ENCODE measurements at regions not wholly inside any gene's neighbourhood (a gene's known extent, or its start where the extent isn't known, plus 50 kb on each side); places are given as distances from the start of the nearest gene placed in this dataset.
"Not testable (repeated sequence)": the region's sequence is repeated elsewhere in the genome, so short reads cannot be mapped to it uniquely, and the experiment has no call there.

DNA sequence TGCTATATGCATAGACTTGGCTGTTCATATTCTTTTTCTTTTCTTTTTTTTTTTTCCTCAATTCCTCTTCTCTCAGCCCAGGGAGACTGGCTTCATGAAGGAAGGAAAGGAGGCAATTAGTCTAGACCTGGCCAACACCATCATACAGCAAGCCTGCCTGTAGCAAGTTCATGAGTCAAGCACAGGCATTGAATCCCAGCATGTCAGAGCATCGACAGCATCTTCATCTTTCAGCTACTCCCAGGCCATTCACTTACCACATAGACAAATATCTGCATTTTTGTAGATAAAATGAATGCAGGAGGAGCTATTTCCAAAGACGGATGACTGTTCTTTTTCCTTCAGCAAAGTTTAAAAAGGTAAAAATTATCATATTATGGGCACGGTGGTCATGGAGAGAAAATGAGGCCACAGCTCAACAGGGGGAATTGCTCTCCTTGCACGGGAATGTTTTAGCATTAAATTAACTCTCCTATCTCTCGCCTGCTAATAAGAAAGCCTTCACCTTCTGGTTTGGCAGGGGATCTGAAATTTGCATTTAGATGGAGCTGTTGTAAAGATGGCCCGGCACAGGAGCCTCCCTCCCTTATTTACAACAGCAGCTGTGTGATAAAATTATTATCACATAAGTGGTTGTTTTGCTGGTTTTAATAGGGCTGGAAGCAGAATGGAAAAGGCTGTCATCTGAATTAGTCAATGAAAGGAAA is 626.5 kb upstream of the AUTS2 start:
- DNase-seq: no peak

DNA sequence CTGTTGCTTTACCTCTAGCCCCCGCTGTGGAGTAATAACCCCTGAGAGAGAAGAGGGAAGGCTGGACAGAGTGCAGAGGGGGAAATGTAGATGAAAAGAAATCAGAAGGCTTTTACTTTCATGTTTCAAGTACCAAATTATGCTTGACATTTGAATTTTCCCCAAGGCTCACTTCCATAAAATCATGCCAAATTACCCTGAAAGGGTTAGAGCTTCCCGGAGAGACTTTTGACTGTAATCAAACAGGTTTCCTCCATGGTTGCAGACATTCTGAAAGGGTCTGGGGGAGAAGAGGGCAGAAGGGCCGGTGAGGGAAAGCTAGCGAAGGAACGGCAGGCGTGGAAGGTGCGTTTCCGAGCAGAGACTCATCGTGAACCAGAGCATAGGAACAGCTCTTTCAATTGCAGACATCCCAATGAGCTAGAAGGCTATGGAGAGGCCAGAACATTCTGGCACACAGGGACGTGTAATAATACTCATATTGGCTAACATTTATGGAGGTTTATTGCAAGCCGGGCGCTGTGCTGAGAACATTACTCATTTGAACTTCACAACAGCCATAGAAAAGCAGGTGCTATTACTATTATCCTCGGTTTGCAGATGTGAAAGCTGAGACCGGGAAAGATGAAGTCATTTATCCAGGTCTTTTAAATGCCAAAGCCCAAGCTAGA is 620.8 kb upstream of the AUTS2 start:
- DNase-seq: peak; percentile 70

DNA sequence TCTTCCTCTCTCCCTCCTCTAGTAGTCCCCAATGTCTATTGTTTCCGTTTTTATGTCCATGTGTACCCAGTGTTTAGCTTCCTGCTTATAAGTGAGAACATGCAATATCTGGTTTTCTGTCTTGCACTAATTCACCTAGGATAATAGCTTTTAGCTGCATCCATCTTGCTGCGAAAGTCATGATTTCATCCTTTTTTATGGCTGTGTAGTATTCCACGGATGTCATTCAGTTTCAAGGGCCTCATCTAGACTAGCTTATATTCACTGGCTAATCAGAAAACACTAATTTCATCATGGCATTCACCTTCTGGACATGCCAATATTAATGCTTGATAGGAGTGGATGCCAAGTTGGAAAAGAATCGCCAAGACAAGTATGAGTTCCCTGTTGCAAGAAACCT is 619.6 kb upstream of the AUTS2 start:
- no peak for DNase-seq

DNA sequence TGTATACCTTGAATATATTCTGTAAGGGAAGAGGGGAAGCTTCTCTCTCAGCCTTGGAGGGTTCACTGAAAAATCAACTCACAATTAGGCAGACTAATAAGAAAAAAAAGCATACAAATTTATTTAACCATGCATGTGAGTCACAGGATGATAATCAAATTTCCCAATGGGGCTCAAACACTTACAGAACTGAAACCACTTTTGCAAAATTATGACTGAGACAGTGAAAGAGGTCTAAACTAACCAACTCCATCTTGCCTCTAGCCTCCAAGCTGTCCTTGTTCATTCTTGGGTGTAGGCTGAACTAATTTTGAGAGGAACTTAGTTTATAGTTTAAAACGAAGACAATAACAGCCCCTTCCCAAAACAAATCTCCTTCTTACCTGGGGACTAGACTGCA is 618.3 kb upstream of the AUTS2 start:
- DNase-seq: no peak

DNA sequence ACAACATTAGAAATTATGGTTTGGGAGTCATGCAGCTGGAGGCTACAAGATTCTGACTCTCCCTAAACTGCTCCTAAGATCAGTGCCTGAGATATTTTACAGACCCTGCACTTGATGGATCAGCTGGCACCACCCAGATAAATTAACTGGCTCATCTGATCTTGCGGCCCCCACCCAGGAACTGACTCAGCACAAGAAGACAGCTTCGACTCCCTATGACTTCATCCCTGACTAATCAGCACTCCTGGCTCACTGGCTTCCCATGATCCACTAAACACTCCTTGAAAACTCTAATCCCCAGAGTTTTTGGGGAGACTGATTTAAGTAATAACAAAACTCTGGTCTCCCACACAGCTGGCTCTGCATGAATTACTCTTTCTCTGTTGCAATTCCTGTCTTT is 617.8 kb upstream of the AUTS2 start:
- DNase-seq: not testable (repeated sequence)

DNA sequence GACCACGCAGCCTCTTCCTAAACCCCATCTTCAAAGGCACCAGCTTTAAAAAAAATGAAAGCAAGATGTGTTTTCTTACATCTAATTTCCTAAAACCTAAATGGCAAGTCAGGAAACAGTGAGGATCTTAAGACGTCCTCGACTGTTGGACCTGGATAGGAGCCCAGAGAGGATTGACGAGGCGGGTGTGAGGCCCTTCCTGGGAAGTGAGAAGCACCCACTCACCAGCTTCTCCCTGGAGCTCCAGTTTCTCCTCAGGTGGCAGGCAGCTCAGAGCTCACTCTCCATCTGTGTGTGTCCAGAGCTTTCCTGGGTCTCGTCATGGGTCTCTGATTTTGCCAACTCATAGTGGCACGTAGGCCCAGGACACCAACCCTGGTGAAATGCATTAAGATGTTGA is 614.0 kb upstream of the AUTS2 start:
- DNase-seq: no peak

DNA sequence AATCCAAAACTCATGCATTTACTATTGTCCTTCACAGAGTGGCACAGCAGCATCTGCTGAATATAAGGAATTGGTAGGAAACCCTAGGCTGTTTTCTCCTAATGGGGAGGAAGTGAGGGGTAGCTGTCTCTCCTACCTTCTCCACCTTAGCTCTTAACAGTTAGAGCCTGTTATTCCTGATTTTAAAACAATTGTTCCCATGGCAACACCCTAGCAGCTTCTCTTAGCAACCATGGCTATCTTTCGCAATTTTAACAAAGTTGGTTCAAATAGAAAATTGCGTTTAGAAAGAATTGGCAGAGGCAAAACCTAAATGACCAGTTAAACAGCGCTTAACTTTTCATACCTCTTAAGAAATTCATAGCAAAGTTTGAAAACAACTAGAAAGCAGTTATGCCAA is 603.4 kb upstream of the AUTS2 start:
- DNase-seq: no peak

DNA sequence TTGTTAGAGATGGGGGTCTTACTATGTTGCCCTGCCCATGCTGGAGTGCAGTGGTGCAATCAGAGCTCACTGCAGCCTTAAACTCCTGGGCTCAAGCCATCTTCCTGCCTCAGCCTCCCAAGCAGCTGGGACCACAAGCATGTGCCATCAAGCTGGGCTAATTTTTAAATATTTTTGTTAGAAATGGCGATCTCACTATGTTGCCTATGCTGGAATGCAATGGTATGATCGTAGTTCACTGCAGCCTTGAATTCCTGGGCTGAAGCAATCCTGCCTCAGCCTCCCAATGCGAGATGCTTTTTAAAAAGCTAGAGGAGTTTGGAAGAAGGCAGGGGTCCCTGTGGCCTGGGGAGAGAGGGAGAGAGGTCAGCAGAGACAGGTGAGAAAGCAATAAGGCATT is 600.1 kb upstream of the AUTS2 start:
- no peak for DNase-seq

DNA sequence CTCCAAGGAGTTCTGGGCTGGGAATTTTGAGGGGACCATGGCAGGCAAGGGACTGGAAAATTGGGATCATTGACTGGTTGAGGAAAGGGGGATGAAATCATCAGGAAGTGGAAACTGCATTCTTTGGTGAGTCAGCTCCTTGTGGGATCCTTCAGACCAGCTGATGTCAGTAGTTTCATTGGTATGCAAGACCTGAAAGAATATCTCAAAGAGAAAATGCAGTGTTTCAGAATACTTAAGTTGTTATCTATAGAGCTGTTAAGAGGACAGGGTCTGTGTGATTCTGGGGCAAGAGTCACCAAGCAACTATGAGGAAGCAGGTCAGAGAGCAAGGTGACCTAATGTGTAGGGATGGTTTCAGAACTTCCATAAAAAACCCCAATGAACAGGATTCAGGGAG is 595.9 kb upstream of the AUTS2 start:
- DNase-seq: no peak

DNA sequence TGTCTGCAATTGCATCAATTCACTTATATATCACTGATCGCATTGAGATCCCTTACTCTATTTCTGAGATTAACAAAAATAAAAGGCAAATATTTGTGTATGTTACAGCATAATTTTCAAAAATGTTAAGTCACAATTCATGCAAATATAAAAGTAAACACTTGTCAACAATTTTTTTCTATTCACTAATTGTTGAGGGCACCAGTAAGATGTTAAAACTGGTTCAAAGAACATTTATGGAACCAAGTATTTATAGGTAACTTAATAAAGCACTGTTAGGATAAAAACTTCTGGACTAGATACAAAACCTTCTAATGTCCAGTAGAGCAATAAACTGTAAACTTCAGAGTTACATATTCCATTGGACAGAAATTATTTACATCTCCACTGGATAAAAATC is 586.1 kb upstream of the AUTS2 start:
- DNase-seq: no peak

DNA sequence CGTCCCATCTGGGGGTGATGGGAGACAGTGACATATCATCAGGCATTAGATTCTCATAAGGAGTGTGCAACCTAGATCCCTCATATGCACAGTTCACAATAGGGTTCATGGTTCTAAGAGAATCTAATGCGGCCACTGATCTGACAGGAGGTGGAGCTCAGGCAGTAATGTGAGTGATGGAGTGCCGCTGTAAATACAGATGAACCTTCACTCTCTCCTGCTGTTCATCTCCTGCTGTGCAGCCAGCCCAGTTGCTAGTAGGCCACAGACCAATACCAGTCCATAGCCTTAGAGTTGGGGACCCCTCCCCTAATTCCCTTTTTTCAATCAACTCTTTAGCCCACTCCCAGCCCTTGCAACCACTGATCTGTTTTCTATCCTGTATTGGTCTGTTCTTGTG is 581.1 kb upstream of the AUTS2 start:
- DNase-seq: no peak

DNA sequence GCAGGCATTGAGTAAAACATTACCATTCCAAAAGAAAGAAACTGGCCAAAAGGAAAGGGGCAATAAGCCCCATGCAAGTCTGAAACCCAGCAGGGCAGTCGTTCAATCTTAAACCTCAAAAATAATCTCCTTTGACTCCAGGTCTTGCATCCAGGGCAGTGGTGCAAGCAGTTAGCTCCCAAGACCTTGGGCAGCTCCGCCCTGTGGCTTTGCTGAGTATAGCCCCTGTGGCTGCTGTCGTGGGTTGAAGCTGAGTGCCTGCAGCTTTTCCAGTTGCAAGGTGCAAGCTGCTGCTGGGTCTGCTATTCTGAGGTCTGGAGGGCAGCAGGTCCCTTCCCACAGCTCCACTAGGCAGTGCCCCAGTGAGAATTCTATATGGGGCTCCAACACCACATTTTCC is 580.1 kb upstream of the AUTS2 start:
- no peak for DNase-seq

DNA sequence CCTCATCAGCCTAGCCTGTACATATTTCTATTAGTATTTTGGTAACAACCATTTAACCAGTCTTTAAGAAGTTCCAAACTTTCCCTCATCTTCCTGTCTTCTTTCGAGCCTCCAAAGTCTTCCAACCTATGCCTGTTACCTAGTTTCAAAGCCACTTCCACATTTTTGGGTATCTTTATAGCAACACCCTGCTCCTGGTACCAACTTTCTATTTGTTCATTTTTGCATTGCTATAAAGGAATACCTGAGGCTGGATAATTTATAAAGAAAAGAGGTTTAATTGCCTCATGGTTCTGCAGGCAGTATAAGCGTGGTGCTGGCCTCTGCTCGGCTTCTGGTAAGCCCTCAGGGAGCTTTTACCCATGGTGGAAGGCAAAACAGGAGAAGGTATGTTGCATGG is 578.8 kb upstream of the AUTS2 start:
- DNase-seq: no peak

DNA sequence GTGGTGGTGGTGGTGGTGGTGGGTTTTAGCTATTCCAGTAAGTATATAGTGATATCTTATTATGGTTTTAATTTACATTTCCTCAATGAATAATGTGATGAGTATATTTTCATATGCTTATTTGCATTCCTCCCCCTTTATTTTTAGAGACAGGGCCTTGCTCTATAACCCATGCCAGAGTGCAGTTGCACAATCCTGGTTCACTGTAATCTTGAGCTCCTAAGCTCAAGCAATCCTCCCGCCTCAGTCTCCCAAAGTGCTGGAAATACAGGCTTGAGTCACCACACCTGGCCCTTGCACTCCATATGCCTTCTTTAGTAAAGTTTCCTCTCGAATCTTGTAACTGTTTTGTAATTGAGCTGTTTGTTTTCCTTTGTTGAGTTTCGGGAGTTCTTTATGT is 577.7 kb upstream of the AUTS2 start:
- no peak for DNase-seq

DNA sequence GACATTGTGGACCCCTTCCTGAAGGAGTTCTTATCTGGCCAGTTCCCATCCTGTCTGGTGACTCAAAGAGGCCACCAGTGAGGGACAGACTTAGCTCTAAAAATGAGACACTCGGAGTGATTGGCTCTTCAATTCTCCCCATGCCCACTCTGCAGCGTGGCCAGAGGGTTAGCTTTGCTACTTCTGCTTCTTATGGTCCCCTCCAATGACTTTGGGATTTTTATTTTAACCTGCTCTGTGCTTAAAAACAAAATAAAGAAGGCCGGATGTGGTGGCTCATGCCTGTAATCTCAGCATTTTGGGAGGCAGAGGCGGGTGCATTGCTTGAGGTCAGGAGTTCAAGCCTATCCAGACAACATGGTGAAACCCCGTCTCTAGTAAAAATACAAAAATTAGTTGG is 573.0 kb upstream of the AUTS2 start:
- no peak for DNase-seq

DNA sequence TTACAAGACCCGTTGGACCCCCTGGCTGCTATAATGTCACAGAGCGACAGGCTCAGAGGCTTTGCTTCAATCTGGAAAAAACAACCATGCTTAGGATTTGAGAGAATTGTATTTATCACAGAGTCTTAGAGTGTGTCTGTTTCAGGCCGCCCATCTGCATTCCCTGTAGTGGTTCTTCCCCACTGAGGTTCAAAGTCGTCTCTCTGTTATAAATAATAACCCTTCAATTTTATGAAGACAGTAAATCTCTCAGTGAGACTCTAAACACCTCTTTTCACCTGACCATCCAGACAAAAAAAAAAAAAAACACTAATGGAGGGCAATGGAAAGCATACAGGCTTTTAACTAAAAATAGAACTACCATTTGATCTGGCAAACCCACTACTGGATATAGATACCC is 565.4 kb upstream of the AUTS2 start:
- DNase-seq: no peak

DNA sequence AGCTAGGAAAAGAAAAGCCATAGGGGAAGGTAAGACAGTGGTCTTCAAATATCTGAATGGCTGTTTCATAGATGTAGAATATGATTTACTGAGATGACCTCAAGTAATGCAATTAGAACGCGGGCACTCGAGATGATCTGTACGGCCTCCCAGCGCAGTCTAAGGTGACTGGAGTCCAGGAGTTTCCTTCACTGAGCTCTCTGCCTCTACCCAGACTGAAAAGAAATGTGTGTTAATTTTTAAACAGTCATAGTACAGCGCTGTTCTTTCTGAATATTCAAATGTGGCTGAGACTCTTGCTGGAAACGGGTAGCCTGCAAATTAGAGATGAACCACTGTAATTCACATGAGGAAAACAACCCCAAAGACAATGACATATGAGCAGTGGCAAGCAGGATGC is 562.4 kb upstream of the AUTS2 start:
- no peak for DNase-seq

DNA sequence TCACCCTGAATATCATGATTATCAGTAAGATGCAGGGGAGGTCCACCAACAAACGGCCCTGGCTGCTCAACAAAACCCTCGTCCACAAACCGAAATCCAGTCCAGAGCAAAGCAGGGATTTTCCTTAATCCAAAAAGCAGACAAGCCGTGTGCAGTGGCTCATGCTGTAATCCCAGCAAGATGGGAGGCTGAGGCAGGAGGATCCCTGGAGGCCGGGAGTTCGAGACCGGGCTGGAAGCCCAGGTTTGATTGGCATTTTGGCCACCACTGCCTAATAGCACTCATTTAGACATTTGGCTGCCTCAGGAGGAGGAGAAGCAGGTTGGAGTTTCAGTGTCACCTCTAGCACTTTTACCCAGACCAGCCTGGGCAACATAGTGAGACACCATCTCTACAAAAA is 562.0 kb upstream of the AUTS2 start:
- DNase-seq: no peak

DNA sequence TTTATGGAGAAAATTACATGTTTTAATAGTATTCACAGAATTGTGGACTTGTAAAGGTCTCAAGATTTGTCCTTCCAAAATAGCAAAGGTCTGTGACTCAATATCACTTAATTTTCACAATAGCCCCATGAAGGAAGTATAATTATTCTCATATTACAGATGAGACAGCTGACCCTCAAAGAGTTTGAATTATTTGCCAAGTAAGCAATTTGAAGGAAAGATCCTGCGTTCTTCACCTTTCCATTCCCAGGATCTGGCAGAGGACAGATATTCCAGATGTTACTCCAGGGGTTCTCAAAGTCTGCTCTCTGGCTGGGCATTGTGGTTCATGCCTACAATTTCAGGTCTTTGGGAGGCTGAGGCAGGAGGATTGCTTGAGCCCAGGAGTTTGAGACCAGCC is 559.4 kb upstream of the AUTS2 start:
- no peak for DNase-seq

DNA sequence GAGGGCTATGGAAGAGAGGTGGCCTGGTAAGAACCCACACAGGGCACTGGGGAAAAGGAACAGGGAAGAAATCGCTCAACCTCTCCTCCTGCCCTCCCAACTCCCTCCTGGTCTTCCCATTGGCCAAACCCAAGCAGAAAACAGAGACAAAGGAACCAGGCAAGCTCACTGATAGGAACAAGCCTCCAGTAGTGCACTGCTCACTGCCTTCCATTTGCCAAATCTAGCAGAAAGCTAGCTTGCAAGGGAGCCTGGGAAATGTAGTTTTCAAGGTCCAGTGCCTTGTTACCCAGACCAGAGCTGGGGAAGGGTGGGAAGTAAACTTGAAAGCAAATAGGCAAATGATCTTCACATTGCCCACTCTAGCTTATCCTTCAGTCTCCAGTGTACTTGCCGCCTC is 556.1 kb upstream of the AUTS2 start:
- DNase-seq: no peak

DNA sequence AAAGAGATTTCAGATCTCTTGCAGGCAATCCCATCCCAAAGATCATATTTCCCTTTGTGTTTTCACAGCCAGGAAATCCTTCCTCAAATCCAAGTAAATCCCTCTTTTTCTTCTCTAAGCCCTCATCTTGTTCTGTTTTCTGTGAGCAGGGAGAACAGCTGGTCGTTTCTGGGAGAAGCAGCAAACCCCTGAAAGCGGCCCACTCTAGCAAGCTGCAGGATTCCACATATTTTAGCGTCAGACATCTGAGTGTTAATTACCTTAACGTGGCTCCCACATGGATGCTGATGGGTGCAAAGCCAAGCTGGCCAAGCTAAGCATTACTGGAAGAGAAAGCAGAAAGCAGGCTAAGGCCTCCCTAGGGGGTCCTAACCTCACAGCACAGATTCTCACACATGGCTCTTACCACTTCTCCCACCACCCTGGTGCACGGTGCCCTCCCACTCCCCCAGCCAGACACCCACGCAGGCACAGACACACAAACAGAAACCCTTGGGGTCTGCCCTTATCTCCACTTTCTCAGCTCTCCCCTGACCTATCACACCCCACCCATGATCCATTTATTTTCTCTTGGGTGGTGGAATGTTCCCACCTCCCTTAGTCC is 551.0 kb upstream of the AUTS2 start:
- peak; percentile 55 for DNase-seq

DNA sequence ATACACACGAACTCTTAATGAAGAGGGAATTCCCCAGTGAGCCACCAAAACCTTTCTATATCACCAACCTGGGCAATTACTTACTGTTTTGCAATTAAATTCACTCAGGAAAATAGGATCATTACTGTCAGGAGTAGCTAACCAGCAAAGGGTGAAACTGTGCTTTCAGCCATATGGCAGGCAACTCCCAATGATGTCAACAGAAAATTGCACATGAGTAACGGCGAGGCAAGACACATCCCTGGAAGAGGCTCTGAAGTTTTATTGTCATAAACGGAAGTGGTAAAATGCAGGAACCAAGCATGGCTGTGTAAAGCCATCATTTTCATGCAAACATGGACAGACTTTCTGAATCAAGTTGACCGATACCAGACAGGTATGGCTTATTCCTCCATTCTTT is 548.9 kb upstream of the AUTS2 start:
- no peak for DNase-seq

DNA sequence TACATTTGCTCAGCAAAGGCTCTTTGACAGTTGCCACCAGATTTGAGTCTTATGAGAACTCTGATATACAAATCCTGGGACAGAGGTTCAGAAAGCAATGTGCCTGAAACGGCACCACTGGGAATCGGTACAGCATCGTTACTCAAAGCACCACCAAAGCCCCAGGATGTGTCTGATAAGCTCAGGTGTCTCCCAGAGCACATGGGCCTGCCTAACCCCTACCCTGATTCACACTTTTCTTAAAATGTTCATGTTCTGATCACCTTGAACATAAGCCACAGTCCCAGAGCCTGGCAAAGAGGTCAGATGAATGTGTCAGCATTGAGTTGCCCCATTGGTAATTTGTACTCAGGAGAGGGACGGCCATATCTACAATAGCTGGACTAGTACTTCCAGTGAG is 545.8 kb upstream of the AUTS2 start:
- DNase-seq: no peak

DNA sequence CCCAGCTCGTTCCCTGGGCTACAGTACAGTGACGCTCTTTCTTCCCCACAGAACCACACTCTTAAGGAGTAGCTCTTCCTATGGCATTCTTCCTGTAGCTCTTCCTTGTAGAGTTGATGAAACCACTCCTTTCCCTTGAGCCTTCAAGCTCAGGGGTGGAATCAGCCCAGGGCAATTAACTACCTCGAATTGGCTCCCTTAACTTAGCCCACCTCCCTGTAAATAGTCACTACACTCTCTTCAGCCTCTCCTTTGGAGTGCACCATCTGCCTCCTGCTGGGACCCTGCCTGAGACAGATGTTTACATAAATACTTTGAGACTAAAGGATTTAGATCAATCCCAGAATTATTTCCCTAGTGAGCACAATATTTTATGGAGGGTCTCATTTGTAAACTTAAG is 537.8 kb upstream of the AUTS2 start:
- DNase-seq: no peak
